NCI-H146 (cell line): ENCODE measurements at regions not wholly inside any gene's neighbourhood (a gene's known extent, or its start where the extent isn't known, plus 50 kb on each side); places are given as distances from the start of the nearest gene placed in this dataset.

Source experiments
- DNase-seq: peaks from one replicate; lab custom pipeline; 2025; lab: John Stamatoyannopoulos, UW

- no peak for DNase-seq
These were observed 95.2 kb downstream of the PDGFA start for GRCh38 chr7:424301-424935.

GRCh38 chr7:424961-425793 is 94.5 kb downstream of the PDGFA start:
- DNase-seq: no peak

GRCh38 chr7:425794-426188 is 93.9 kb downstream of the PDGFA start:
- DNase-seq: no peak

GRCh38 chr7:426510-426909 is 93.1 kb downstream of the PDGFA start:
- no peak for DNase-seq

GRCh38 chr7:427506-428103 is 92.0 kb downstream of the PDGFA start:
- no peak for DNase-seq

- no peak for DNase-seq
These were observed 91.3 kb downstream of the PDGFA start for GRCh38 chr7:428387-428786.

GRCh38 chr7:428927-429827 is 90.5 kb downstream of the PDGFA start:
- no peak for DNase-seq

GRCh38 chr7:429828-430180 is 89.8 kb downstream of the PDGFA start:
- DNase-seq: no peak

- no peak for DNase-seq
These were observed 88.6 kb downstream of the PDGFA start for GRCh38 chr7:431041-431440.

- no peak for DNase-seq
These were observed 88.0 kb downstream of the PDGFA start for GRCh38 chr7:431658-432111.

- DNase-seq: no peak
These were observed 87.4 kb downstream of the PDGFA start for GRCh38 chr7:432256-432655.

GRCh38 chr7:432933-433332 is 86.7 kb downstream of the PDGFA start:
- no peak for DNase-seq

GRCh38 chr7:433558-433957 is 86.1 kb downstream of the PDGFA start:
- no peak for DNase-seq

GRCh38 chr7:434891-435629 is 84.6 kb downstream of the PDGFA start:
- no peak for DNase-seq

GRCh38 chr7:435630-436366 is 83.8 kb downstream of the PDGFA start:
- no peak for DNase-seq

GRCh38 chr7:436367-437128 is 83.1 kb downstream of the PDGFA start:
- no peak for DNase-seq

GRCh38 chr7:437329-438251 is 82.1 kb downstream of the PDGFA start:
- DNase-seq: peak; percentile 32

GRCh38 chr7:438361-438760 is 81.3 kb downstream of the PDGFA start:
- no peak for DNase-seq

- DNase-seq: no peak
These were observed 80.7 kb downstream of the PDGFA start for GRCh38 chr7:438916-439315.
